Left forelimb (tissue), 1 donor: ENCODE measurements at regions not wholly inside any gene's neighbourhood (a gene's known extent, or its start where the extent isn't known, plus 50 kb on each side); places are given as distances from the start of the nearest gene placed in this dataset.
A peak's percentile ranks its signal among the peaks of the same experiment; 100 is the strongest.
"Not testable (repeated sequence)": the region's sequence is repeated elsewhere in the genome, so short reads cannot be mapped to it uniquely, and the experiment has no call there.

ENCODE experiments used
- DNase-seq: peaks from one replicate; pipeline ENCODE4 v3.0.0-alpha.2; 2018; ENCODE audit warnings: low spot score

DNA sequence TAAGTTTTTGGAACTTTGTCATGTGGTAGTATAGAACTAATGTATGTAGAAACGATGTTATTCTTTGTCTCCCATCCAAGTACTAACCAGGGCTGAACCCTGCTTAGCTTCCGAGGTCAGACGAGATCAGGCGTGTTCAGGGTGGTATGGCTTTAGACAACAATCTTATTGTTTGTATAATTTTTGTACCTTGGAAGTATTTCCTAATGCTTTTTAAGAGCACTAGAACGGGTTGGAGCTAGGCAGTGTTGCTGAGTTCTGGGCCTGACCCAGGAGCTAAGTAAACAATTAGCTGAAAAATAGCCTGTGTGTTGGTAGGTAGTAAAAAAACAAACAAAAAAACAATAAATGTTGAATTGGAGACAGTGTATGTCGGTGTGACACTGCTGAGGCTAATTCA is 244.3 kb downstream of the EMP1 start:
- DNase-seq, result no peak

DNA sequence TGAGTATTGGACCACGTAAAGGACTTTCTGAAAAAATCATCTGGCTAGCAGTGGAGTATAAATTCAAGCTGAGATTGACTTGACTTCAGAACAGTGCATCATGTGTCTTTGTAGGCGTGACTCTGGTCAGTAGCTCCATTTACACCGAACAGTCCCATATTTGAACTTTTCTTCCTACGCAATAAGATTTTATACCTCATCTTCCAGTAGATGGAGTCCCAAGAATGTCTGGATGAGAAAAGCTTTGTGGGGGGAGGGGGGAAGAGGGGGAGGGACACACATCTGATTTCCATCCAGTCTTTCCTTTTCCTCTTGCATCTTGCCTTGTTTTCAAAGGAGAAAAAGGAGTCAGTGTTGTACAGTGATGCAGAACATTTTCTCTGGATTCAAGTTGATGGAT is 241.0 kb downstream of the EMP1 start:
- no peak for DNase-seq

DNA sequence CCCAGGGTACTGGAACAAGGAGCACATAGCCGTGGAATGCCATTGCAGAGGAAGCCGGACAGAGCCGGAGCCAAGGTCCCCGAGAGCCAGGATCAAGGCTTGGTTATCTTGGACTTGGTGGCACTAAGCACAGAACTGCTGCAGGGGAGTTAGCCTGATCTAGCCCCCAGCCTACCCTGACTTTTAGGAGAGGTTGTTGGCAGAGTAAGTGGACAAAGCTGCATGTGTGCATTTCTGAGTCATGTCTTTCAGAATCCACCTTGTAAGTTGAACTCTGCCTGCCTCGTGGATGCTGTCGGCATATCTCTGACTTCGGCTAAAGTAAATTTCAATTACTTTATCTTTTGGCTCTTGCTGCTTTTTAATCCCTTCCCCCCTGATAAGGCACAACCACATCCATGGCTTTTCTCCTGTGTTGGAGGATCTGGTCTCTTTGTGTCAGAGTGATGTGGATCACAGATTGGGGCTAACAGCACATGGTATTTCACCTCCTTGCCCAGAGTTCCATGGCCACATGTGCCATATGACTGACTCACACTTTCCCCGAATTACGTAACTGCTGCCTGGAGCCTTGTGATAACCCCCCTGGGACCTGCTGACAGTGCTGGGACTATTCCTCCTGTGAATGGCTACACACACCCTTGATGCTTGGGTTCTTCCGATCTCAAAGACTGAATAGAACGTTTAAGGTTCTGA is 240.3 kb downstream of the EMP1 start:
- DNase-seq, result no peak

DNA sequence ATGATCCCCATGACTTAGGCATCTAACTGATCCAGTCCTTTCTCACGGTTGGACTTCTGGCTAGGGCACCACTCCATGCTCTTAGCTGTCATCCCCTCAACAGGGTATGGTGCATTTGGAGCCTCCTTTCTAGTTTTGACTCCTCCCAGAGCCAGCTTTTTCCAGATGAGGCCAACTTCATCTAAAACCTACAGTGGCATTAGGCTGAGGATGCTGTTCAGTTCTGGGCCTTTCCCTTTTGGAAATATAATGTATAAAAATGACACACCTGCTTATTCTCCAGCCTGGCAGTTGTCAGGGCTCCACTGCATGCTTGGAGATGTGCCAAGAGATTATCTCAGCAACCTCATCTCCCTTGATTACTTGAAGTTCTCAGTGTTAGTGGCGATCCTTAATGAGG is 239.7 kb downstream of the EMP1 start:
- no peak for DNase-seq

DNA sequence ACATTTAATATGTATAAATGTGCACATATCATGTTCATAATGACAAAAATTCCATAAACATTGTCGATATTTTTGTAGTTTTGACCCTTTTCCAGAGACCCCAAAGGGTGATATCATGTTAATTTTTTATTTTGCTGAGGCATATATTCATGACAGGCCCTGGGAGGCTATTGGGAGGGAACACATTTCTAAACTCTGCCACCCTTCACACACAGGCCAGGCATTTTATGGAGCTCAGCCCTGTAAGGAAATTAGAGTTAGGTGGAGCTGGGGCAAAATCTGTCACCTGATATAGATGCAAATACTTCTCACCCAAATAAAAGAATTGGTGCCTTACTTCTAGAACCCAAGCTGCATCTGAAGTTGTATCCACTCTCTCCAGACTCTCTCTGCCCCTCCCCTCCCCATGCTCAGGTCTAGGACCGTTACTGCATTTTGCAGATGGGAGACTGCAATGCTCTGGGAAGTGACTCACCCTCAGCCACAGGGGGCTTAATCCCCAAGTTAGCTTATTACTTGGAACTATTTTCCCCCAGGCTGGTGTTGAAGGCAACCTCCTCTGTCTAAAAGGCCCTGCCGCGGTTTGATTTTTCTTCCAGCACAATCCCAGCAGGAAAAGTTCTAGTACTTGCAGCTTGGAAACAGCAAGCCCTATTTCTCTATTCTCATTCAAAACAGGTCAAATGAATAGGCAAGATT is 238.9 kb downstream of the EMP1 start:
- DNase-seq, result no peak

DNA sequence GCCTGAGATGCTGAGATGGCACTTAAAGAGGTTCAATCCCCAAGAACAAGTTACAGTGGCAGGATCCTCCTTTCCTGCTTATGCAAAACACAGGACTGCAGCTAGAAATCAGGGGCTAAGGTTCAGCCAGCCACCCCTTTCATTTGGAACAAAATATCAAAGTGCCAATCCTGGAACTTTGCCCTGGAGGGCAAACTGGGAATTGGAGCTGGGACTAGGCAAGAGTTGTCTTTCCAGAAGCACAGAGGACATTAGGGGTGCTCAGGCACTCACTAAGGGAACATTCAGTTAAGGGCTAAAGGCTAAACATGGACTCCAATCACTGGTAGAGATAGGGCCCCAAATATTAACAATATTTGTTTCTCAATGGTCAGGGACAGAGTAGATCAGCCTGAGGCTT is 237.2 kb downstream of the EMP1 start:
- no peak for DNase-seq

DNA sequence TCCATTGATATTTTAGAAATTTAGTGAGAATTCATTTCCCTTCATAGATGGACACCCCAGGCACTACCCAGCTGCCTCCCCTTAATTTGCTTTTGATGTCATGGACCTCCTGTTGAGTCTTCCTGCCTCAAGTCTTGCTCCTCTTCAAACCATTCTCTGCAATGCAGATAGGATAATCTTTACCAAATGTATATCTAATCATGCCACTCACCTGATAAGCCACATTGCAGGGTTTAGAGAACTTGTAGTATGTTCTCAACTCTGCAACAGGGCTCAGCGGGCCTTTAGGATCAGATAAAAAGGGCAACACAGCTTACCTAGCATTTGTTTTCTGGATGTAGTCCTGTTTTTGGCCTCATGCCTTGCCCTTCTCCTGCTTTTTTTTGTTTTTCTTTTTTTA is 234.5 kb downstream of the EMP1 start:
- no peak for DNase-seq

DNA sequence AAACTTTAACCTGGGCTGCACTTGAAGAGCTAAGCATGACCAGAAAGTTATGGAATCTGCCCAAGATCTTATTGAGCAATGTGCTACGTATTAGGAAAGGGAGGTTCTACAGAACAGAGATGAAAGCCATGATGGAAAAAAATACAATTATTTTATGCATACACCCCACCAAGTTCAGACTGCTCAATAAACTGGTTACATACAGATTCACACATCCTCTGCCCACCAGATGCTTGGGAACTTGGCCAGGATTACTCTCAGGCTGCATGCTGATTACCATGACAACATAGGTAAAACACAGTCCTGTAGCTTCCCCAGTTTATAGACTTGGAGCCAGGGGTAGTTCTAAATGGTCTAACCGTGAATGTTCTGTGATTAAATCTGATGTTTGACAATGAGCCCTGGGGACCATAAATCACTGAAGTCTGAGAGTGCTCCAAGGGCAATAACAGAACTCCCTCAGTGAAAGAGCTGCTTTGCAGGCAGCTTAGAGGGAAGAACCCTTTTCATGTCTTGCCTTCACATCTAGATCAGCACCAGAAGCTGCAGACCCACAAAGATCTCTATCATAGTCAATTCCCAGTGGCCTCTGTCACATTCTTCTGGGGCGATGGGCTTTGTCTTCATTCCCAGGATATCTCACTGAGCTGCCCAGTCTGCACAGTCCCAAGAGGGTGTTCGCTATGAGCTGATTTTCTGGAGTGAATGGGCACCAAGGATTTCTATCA is 232.2 kb downstream of the EMP1 start:
- DNase-seq, result no peak

DNA sequence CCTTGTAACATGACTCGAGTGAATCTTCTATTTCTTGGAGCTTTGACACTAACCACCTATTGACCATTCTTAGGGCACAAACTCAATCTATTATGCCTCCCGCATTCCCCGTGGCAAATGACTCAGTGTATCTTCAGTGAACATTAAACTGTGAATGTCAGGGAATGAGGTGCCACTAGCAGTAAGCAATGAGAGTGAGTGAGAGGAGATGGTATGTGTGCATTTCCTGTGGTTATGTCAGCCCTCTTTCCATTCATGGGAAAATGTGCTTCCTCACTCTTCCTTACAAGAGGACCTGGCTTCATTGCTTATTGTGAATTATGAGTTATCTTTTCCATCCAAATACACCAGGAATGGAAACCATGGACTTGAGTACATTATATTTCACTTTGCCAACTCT is 229.2 kb downstream of the EMP1 start:
- no peak for DNase-seq

DNA sequence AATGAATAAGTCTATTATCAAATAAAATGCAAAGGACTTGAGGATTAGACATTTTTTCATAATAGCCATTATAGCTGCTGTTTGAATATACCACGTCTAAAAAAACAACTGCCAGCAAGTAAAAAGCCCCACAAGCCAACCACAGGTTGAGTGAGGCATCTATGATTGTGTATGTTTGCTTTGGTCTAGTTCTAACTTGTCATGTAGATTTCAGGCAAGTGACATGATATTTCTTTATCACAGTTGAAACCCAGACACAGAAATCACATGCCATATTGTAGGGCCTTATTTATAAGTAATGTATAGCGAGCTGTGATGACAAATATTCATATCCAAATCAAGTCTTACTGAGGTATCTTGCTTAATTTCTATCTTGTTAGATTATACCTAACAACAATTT is 225.8 kb downstream of the EMP1 start:
- no peak for DNase-seq

DNA sequence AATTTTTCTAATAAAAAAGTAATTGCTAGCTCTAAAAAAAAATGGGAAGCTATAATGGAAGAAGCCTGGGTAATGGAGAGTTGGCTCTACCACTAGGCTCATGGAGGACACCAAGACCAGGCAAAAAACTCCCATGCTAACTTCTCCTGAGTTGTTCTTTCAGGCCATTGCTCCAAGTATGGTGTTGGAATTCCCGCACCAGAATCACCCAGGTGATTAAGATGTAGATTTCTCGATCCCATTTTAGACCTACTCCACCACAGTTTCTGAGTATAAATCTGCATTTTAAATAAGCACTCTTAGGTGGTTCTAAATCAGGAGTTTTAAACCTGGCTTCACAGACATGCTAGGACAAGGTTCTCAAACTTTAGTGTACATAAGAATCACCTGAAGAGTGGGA is 221.0 kb downstream of the EMP1 start:
- no peak for DNase-seq

DNA sequence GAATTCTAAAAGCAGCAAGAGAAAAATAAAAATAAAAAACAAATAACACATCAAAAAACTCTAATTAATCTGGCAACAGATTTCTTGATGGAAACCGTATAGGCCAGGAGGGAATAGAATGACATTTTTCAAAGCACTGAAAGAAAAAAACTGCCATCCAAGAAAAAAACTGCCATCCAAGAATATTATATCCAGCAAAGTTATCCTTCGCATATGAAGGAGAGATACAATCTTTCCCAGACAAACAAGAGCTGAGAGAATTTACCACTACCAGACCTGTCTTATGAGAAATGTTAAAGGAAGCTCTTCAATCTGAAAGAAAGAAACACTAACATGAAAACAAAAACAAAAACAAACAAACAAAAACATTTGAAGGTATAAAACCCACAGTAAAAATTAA is 214.8 kb downstream of the EMP1 start:
- DNase-seq, result no peak

DNA sequence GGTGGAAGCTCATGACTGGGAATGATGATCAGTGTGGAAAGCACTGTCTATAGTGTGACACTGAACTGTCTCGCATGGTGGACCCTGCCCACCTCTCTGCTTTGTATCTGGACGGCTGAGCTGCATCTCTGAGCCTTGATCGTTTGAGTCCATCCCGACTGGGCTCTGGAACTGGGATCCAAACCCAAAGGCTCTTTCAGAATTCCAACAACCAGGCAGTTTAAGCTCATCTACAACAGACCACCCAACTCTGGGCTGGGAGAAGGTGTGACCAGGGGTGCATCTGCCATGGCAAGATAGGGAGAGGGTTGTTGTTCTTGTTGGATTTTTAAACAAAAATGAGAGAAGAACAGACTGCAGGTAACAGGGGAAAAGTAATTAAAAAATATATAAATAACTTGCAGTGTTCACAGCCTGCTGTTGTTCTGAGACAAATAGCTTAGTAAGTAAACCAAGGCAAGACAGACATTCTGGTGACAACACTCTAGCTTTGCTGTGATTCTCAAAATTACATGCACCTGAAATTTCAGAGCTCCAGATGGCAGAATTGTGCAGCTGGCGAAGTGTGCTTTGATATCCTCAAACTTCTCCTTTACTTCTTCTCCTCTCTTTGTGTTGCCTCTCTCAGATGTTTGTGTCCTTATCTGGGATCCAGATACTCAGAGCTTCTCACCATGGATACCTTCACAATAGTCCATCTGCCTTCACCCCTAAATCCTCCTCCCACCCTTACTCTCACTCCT is 209.6 kb downstream of the EMP1 start:
- no peak for DNase-seq

DNA sequence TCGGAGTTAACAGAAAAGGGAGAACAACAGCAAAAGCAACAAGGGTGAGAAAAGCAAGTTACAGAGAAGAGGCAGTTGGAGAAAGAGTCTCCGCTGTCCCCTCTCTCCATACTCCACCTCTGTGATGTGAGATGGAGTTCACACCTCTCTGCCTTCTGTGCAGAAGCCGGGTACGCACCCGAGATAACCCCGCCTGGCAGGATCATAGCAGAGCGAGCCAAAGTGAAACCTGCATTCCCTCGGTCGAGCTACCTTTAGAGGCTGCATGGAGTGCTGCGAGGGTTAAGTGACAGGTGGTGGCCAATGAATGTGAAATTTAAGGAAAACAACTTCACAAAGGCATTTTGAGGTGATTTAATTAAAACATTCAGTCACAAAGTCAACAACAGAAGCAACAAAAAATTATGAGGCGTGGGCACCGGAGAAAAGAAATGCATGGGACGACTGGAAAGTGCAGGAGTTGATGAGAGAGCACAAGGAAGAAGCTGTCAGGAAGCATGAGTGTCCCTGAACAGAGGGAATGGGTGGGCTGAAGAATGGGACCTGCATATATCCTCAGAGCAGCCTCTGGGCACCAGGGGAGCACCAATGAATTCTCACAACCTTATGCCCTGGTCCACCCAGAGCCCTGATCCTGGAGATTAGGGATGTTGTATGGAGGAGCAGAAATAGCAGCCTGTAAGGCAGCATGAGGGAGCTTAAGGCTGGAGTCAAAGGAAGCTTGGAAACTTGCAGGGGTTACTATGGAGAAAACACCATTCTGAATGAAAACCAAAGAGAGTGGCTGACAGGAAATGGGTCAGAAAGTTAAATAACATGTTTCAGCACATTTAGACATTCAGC is 208.3 kb downstream of the EMP1 start:
- no peak for DNase-seq

DNA sequence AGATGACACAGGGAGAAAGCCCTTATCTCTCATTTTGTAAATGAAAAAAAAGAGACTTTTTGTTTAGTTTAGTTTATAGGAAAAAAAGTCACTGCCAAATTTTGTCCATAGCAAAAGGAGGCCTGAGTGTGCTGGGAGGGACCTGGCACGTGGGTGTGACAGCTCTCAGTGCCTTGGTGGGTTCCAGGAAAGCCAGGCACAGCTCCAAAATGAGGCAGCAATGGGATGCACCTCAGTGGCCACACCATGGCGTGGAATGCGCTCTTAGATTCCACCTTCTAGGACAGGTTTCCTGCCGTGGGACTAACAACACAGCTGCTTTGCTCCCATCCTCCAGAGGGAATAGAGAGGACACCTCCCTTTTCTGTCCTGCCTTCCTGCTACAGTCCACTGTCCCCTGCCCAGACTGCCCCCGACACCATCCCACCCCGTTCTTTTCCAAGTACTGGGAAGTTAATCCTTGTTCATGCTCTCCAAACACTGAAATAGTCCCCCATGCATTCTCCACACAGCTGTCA is 207.6 kb downstream of the EMP1 start:
- no peak for DNase-seq

DNA sequence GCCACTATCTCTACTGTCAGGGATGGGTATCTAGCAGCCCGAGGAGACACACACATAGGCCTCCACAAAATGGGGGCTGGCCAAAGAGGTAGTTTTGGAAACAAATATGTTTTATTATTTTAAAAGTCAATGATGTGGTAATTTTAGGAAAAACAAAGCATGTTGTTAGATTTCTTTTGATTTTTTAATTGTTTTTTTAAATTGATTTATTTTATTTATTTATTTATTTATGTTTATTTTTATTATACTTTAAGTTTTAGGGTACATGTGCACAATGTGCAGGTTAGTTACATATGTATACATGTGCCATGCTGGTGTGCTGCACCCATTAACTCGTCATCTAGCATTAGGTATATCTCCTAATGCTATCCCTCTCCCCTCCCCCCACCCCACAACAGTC is 194.8 kb downstream of the EMP1 start:
- not testable (repeated sequence) for DNase-seq

DNA sequence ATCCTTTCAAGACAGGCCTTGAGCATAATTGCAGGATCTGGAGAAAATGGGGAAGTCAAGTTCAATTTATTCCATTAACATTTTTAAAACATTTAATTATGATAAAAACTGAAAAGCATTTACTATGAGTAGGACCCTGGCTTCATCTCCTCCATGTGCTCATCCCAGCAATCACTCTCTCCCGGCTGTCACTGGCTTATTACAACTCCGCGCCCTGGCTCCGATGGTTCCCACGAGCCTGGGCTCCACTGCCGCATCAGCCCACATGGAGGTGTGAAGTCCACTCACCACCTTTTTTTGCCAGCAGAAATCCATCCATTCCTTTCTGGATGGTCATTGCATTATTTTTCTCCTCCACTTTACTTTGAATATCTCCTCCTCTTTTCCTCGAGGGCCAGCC is 194.4 kb downstream of the EMP1 start:
- DNase-seq, result no peak

DNA sequence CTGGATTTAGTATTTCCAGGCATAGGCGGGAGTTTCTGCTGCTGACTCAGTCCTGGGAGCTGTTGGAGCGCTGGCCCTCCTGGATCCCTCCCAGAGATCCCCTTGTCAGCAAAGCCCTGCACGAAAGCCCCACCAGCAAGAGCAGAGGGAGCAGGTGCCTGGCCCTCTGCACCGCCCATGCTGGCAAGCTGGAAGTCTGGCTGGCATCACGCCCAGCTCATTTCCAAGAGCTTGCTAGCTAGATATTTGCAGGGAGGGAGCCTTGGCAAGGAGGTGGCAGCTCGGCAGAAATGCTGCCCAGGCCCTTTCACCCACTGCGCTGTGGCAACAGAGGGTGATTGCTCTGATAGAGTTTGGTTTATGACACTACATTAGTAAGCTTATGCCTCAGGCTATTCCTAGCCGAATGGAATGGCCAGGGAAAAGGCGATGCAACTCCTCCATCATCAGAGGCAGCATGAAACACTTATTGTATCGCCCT is 193.9 kb downstream of the EMP1 start:
- DNase-seq, result peak; percentile 89

DNA sequence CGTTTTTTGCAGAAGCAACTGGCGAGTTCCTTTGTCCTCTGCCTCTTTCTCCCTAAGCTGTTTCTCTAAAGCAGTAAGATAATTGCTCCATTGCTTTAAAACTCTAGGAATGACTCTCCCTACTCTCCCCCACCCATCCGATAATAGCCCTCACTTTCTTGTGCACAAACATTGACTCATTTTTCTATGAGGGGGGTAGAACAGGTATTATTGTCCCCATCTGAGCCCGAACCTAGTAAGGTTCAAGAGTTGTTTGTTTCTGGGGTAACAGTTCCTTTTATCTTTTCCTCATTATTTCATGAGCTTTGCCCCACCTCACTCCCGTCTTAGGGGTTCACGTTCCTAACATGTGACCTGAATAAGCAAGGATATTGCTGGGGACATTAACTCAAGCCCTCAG is 190.6 kb downstream of the EMP1 start:
- DNase-seq, result no peak

DNA sequence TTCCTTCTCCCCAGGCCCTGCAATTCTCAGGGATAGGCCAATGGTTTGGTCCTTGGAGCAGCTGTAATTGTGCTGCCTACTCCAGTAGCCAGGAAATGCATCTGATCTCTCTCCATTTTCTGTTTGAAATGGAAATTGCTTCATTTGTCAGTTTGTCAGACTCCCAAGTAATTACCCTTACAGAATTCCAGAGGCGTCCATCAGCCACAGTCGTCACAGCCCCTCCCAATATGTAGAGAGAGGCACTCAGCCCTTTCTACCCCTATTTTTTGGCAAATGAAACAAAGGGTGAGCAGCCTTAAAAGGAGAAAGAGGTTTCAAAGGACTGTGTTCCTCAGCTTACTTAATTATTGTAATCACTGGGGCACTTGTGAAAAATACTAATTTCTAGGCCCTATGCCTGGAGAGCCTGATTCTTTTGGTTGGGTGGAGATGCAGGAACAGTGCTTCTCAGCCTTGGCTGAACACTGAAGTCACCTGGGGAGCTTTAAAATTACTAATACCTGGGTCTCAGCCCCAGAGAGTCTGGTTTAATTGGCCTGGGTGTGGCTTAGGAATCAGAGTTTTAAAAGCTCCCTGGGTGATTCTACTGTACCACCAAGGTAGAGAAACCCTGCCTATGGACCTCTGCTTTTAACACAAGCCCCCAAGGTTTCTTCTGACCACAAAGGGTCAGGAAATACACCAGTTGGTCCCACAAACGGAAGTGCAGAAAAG is 190.0 kb downstream of the EMP1 start:
- no peak for DNase-seq

DNA sequence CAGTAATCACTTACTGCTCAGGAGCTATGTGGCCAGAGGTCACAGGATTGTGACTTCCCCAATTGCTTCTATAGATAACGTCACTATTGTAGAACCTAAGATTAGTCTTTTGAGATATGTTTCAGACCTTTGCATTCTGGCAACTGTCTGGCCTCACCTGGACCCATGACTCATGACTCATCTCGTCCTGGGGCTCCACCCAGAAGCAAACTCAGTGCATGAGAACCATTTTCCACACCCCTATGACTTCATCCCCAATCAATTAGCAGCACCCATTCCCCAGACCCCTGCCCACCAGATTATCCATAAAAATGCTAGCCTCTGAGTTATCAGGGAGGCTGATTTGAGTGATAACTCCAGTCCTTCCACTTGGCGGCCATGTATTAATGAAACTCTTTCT is 186.9 kb downstream of the EMP1 start:
- DNase-seq, result no peak
